ENCODE measurements at regions not wholly inside any gene's neighbourhood (a gene's known extent, or its start where the extent isn't known, plus 50 kb on each side); places are given as distances from the start of the nearest gene placed in this dataset.

- no peak for TF ChIP-seq SIX4 (CRISPR knock-in tag; IDR thresholded peaks at IDR 0.05)
- no peak for TF ChIP-seq ZNF101 (CRISPR knock-in tag; IDR thresholded peaks at IDR 0.05; ENCODE audit: borderline replicate concordance, low read depth)
- TF ChIP-seq UBTF (CRISPR knock-in tag; IDR thresholded peaks at IDR 0.05) = no peak
- no peak for TF ChIP-seq ZNF564 (CRISPR knock-in tag; IDR thresholded peaks at IDR 0.05)
- TF ChIP-seq FOSL1 (CRISPR knock-in tag; IDR thresholded peaks at IDR 0.05; ENCODE audit: borderline replicate concordance) = no peak
- TF ChIP-seq ASH2L (IDR thresholded peaks at IDR 0.05; ENCODE audit: insufficient read length, low read depth, low read length) = peak; percentile 88
- TF ChIP-seq THYN1 (CRISPR knock-in tag; IDR thresholded peaks at IDR 0.05; ENCODE audit: borderline replicate concordance, low read depth) = no peak
- no peak for TF ChIP-seq ZNF383 (CRISPR knock-in tag; IDR thresholded peaks at IDR 0.05; ENCODE audit: borderline replicate concordance)
- no peak for TF ChIP-seq RORA (CRISPR knock-in tag; IDR thresholded peaks at IDR 0.05)
- TF ChIP-seq, protein P1, sequence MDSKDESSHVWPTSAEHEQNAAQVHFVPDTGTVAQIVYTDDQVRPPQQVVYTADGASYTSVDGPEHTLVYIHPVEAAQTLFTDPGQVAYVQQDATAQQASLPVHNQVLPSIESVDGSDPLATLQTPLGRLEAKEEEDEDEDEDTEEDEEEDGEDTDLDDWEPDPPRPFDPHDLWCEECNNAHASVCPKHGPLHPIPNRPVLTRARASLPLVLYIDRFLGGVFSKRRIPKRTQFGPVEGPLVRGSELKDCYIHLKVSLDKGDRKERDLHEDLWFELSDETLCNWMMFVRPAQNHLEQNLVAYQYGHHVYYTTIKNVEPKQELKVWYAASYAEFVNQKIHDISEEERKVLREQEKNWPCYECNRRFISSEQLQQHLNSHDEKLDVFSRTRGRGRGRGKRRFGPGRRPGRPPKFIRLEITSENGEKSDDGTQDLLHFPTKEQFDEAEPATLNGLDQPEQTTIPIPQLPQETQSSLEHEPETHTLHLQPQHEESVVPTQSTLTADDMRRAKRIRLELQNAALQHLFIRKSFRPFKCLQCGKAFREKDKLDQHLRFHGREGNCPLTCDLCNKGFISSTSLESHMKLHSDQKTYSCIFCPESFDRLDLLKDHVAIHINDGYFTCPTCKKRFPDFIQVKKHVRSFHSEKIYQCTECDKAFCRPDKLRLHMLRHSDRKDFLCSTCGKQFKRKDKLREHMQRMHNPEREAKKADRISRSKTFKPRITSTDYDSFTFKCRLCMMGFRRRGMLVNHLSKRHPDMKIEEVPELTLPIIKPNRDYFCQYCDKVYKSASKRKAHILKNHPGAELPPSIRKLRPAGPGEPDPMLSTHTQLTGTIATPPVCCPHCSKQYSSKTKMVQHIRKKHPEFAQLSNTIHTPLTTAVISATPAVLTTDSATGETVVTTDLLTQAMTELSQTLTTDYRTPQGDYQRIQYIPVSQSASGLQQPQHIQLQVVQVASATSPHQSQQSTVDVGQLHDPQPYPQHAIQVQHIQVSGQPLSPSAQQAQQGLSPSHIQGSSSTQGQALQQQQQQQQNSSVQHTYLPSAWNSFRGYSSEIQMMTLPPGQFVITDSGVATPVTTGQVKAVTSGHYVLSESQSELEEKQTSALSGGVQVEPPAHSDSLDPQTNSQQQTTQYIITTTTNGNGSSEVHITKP (CRISPR knock-in tag; IDR thresholded peaks at IDR 0.05; ENCODE audit: low read depth) = peak; percentile 30; the same call in 1 of the 2 replicates
- TF ChIP-seq, protein P2, sequence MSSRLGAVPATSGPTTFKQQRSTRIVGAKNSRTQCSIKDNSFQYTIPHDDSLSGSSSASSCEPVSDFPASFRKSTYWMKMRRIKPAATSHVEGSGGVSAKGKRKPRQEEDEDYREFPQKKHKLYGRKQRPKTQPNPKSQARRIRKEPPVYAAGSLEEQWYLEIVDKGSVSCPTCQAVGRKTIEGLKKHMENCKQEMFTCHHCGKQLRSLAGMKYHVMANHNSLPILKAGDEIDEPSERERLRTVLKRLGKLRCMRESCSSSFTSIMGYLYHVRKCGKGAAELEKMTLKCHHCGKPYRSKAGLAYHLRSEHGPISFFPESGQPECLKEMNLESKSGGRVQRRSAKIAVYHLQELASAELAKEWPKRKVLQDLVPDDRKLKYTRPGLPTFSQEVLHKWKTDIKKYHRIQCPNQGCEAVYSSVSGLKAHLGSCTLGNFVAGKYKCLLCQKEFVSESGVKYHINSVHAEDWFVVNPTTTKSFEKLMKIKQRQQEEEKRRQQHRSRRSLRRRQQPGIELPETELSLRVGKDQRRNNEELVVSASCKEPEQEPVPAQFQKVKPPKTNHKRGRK (CRISPR knock-in tag; IDR thresholded peaks at IDR 0.05) = no peak
- no peak for TF ChIP-seq SMAD1 (CRISPR knock-in tag; IDR thresholded peaks at IDR 0.05; ENCODE audit: borderline replicate concordance, low read depth)
- TF ChIP-seq GTF2F1 (IDR thresholded peaks at IDR 0.05; ENCODE audit: low read length) = no peak
- TF ChIP-seq SOX13 (IDR thresholded peaks at IDR 0.05) = no peak
- TF ChIP-seq SOX13 (CRISPR knock-in tag; conservative IDR thresholded peaks at IDR 0.05 in 1 of 2, IDR thresholded peaks at IDR 0.05 in 1 of 2) = peak in 1 of 2 experiments; percentile 41; a peak in 1 of 4 replicates
- no peak for TF ChIP-seq ZNF136 (CRISPR knock-in tag; IDR thresholded peaks at IDR 0.05; ENCODE audit: low read depth)
- TF ChIP-seq RFX3 (CRISPR knock-in tag; IDR thresholded peaks at IDR 0.05) = no peak
- no peak for TF ChIP-seq STAT5B (CRISPR knock-in tag; IDR thresholded peaks at IDR 0.05)
- no peak for TF ChIP-seq ZNF530 (CRISPR knock-in tag; IDR thresholded peaks at IDR 0.05; ENCODE audit: low read depth)
- TF ChIP-seq ZNF780A (CRISPR knock-in tag; IDR thresholded peaks at IDR 0.05) = no peak
- no peak for TF ChIP-seq ELF1 (CRISPR knock-in tag; IDR thresholded peaks at IDR 0.05)
- TF ChIP-seq, protein P3, sequence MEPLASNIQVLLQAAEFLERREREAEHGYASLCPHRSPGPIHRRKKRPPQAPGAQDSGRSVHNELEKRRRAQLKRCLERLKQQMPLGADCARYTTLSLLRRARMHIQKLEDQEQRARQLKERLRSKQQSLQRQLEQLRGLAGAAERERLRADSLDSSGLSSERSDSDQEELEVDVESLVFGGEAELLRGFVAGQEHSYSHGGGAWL (CRISPR knock-in tag; IDR thresholded peaks at IDR 0.05) = no peak
- TF ChIP-seq YY1 (IDR thresholded peaks at IDR 0.05; ENCODE audit: insufficient read depth, insufficient replicate concordance, low read depth, low read length) = no peak
Observed at GRCh38 chr1:200314085-200314750, 95.6 kb downstream of the ZNF281 start (continued).

Data from HepG2 (cell line).